Thyroid gland (tissue), 4 donors: ENCODE measurements at regions not wholly inside any gene's neighbourhood (a gene's known extent, or its start where the extent isn't known, plus 50 kb on each side); places are given as distances from the start of the nearest gene placed in this dataset.

Experiments
- CTCF ChIP-seq, 6 experiments: fragments of 200-600 bp in 3 of 6; fragments of 450-650 bp in 3 of 6; sonication (generic) in 3 of 6; IDR thresholded peaks; one replicate each; pipeline ENCODE4 v1.5.1; 2016 to 2019; ENCODE audit warnings: antibody characterized with exemption in 6 of 6, mild to moderate bottlenecking in 2 of 6, inconsistent platforms in 1 of 6, moderate library complexity in 1 of 6
- POLR2A ChIP-seq, 2 donors: fragments of 450-650 bp; IDR thresholded peaks; one replicate each; pipeline ENCODE4 v1.6.1; 2017; ENCODE audit warnings: antibody characterized with exemption in 2 of 2, mild to moderate bottlenecking in 2 of 2, moderate library complexity in 1 of 2

- TF ChIP-seq CTCF (IDR thresholded peaks at IDR 0.05) = no peak
- no peak for TF ChIP-seq POLR2A (IDR thresholded peaks at IDR 0.05)
Measured at GRCh38 chr7:36032361-36032818, 120.7 kb upstream of the EEPD1 start.
